ENCODE measurements at regions not wholly inside any gene's neighbourhood (a gene's known extent, or its start where the extent isn't known, plus 50 kb on each side); places are given as distances from the start of the nearest gene placed in this dataset.

DNA sequence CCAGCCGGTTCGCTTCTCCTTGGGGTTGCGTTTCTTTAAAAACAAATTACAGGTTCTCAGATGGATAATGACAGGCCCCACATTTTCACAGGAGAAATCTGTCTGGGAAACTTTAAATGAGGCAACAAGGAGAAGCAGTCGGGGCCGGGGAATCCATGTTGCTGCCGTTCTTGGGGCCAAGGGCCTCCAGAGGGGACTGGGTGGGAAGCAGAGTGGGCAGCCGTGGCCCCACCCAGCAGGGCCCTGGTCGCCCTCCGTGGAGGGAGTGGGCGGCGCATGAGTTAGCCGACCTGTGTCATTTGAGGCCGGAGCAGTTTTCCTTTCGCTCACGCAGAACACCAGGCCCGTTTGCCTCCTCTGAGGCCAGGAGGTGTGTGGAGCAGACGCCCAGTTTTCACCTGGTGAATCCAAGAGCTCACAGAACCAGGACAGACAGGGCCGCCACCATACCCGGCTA is 207.7 kb upstream of the CIBAR2 start:
- no peaks in the 10 kb centered on the region for H3K27me3 ChIP-seq (ENCODE audit: control insufficient read depth, insufficient read depth, low read length)
- BruUV-seq (replicated peaks), result no TSS peak
- TF ChIP-seq TCF7L2 (IDR thresholded peaks at IDR 0.05; ENCODE audit: low read depth, low read length) (no peak), SIN3A (IDR thresholded peaks at IDR 0.05; ENCODE audit: borderline replicate concordance, insufficient read depth, low read depth, low read length) (no peak), POLR2AphosphoS5 (IDR thresholded peaks at IDR 0.05; ENCODE audit: low read depth, low read length) (no peak), CTCF (IDR thresholded peaks at IDR 0.05) (no peak)
- TF ChIP-seq, protein P1, sequence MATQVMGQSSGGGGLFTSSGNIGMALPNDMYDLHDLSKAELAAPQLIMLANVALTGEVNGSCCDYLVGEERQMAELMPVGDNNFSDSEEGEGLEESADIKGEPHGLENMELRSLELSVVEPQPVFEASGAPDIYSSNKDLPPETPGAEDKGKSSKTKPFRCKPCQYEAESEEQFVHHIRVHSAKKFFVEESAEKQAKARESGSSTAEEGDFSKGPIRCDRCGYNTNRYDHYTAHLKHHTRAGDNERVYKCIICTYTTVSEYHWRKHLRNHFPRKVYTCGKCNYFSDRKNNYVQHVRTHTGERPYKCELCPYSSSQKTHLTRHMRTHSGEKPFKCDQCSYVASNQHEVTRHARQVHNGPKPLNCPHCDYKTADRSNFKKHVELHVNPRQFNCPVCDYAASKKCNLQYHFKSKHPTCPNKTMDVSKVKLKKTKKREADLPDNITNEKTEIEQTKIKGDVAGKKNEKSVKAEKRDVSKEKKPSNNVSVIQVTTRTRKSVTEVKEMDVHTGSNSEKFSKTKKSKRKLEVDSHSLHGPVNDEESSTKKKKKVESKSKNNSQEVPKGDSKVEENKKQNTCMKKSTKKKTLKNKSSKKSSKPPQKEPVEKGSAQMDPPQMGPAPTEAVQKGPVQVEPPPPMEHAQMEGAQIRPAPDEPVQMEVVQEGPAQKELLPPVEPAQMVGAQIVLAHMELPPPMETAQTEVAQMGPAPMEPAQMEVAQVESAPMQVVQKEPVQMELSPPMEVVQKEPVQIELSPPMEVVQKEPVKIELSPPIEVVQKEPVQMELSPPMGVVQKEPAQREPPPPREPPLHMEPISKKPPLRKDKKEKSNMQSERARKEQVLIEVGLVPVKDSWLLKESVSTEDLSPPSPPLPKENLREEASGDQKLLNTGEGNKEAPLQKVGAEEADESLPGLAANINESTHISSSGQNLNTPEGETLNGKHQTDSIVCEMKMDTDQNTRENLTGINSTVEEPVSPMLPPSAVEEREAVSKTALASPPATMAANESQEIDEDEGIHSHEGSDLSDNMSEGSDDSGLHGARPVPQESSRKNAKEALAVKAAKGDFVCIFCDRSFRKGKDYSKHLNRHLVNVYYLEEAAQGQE (IDR thresholded peaks at IDR 0.05; ENCODE audit: insufficient read depth in 1 of 2, low read depth in 2 of 2, low read length in 1 of 2), result no peak
- in situ Hi-C loops (cut with HindIII; ENCODE audit: low pct_unique_long_range_greater_than_20kb, low sequenced_read_pairs), result no loop called here
- no peaks in the 10 kb centered on the region for H3K9me3 ChIP-seq (ENCODE audit: control insufficient read depth, insufficient read depth, low read depth, low read length)
- intact Hi-C loops (cut with micrococcal nuclease; ENCODE audit: unreplicated experiment), result no loop called here
- ChIA-PET CTCF (no interaction called here), POLR2A (interaction anchor here (0.6 kb wide), 1 partner anchor 64 kb away, joined by 3 read pairs; no protein-coding TSS in a partner anchor)
- no peaks in the 10 kb centered on the region for H3K36me3 ChIP-seq (ENCODE audit: control insufficient read depth, insufficient read depth, low read length)
- H3K4me1 ChIP-seq (ENCODE audit: control insufficient read depth, insufficient read depth, low read length), result peaks cover 53% of the 10 kb centered on the region
- H3K4me3 ChIP-seq (ENCODE audit: low read depth in 2 of 2, low read length in 2 of 2), result no peak overlapping the region
- peak overlapping the region; percentile 98 for H3K27ac ChIP-seq (ENCODE audit: low read length)
- DNase-seq (ENCODE audit: low read depth, low spot score) (no peak), ATAC-seq (no peak)

- no peak for ATAC-seq
- Histone ChIP-seq H3K4me3 (ENCODE audit: low read depth in 2 of 2, low read length in 2 of 2) (no peak overlapping the region), H3K27me3 (ENCODE audit: control insufficient read depth, insufficient read depth, low read length) (no peaks in the 10 kb centered on the region), H3K4me1 (ENCODE audit: control insufficient read depth, insufficient read depth, low read length) (peaks cover 53% of the 10 kb centered on the region), H3K9me3 (ENCODE audit: control insufficient read depth, insufficient read depth, low read depth, low read length) (no peaks in the 10 kb centered on the region), H3K27ac (ENCODE audit: low read length) (peak overlapping the region; percentile 98), H3K36me3 (ENCODE audit: control insufficient read depth, insufficient read depth, low read length) (no peaks in the 10 kb centered on the region)
- intact Hi-C loops (cut with micrococcal nuclease; ENCODE audit: unreplicated experiment) (no loop called here), in situ Hi-C loops (cut with HindIII; ENCODE audit: low pct_unique_long_range_greater_than_20kb, low sequenced_read_pairs) (no loop called here)
- CTCF ChIA-PET, result interaction anchor here (1.9 kb wide), 1 partner anchor 10 kb away, joined by 8 read pairs; no protein-coding TSS in a partner anchor
- no peak for DNase-seq (ENCODE audit: low read depth, low spot score)
- POLR2A ChIA-PET, result no interaction called here
- BruUV-seq (replicated peaks), result no TSS peak
- TF ChIP-seq CTCF (IDR thresholded peaks at IDR 0.05), result no peak
- TF ChIP-seq, protein P1 (IDR thresholded peaks at IDR 0.05; ENCODE audit: insufficient read depth in 1 of 2, low read depth in 2 of 2, low read length in 1 of 2), result no peak
These were observed 208.6 kb upstream of the CIBAR2 start for GRCh38 chr16:85320677-85321385.
